ENCODE measurements at regions not wholly inside any gene's neighbourhood (a gene's known extent, or its start where the extent isn't known, plus 50 kb on each side); places are given as distances from the start of the nearest gene placed in this dataset.

- no peak for TF ChIP-seq SUZ12 (IDR thresholded peaks at IDR 0.05)
- TF ChIP-seq LEF1 (IDR thresholded peaks at IDR 0.05; ENCODE audit: borderline replicate concordance): no peak
- no peak for TF ChIP-seq ELF4 (IDR thresholded peaks at IDR 0.05)
- no peak for TF ChIP-seq NFRKB (IDR thresholded peaks at IDR 0.05)
- TF ChIP-seq SP1 (IDR thresholded peaks at IDR 0.05): no peak
- TF ChIP-seq CTBP1 (IDR thresholded peaks at IDR 0.05; ENCODE audit: borderline replicate concordance): no peak
- no peak for TF ChIP-seq FOXK2 (IDR thresholded peaks at IDR 0.05)
- no peak for TF ChIP-seq FOXA1 (IDR thresholded peaks at IDR 0.05)
- no peak for TF ChIP-seq HDGF (IDR thresholded peaks at IDR 0.05; ENCODE audit: borderline replicate concordance)
- TF ChIP-seq ARNT (IDR thresholded peaks at IDR 0.05): no peak
Measured at GRCh38 chr16:49929626-49930025, 73.7 kb upstream of the ZNF423 start.

Measured in HEK293T (cell line).